IMR-90 (cell line): ENCODE measurements at regions not wholly inside any gene's neighbourhood (a gene's known extent, or its start where the extent isn't known, plus 50 kb on each side); places are given as distances from the start of the nearest gene placed in this dataset.
"Not testable (repeated sequence)": the region's sequence is repeated elsewhere in the genome, so short reads cannot be mapped to it uniquely, and the experiment has no call there.

Experiments used
- ATAC-seq: fragments of 200-7000 bp; cut with Tn5 transposase; 2 replicates; pipeline ENCODE4 v1.9.1; 2020; ENCODE audit warnings: low read depth, mild to moderate bottlenecking, moderate library complexity
- BruUV-seq: library from RNA; stranded (reverse); fragments of 400-500 nt; replicated peaks from 2 replicates; lab custom pipeline; 2021; lab: Mats Ljungman, UMichigan
- CTCF ChIA-PET: fragments of 300-600 bp; formaldehyde crosslinking; extraction: SDS; loops from one replicate; lab custom pipeline; 2021; ENCODE audit warnings: antibody characterized with exemption; lab: Yijun Ruan, JAX
- POLR2A ChIA-PET: fragments of 300-600 bp; sonication (Branson Sonifier 250); formaldehyde crosslinking; loops from one replicate; lab custom pipeline; 2022; ENCODE audit warnings: antibody characterized with exemption; ENCODE audit not compliant: unreplicated experiment; lab: Charles Lee
- DNase-seq: peaks from one replicate; pipeline ENCODE4 v3.0.0; 2013
- H2AFZ ChIP-seq: replicated peaks from 2 replicates; pipeline ENCODE3; 2013; ENCODE audit warnings: low read length, mild to moderate bottlenecking; ENCODE audit not compliant: poor library complexity
- H2AK5ac ChIP-seq: 2 replicates; pipeline ENCODE4 v1.6.1; 2013; ENCODE audit warnings: low read depth, low read length, inconsistent platforms
- H2AK9ac ChIP-seq: replicated peaks from 2 replicates; pipeline ENCODE3; 2013; ENCODE audit warnings: mild to moderate bottlenecking, low read depth, low read length, moderate library complexity; ENCODE audit not compliant: poor library complexity
- H2BK120ac ChIP-seq: 2 replicates; pipeline ENCODE4 v1.6.1; 2013; ENCODE audit warnings: low read depth, low read length, inconsistent platforms
- H2BK15ac ChIP-seq: 3 replicates; pipeline ENCODE4 v1.6.1; 2013; ENCODE audit warnings: low read depth, low read length, inconsistent platforms
- H2BK20ac ChIP-seq: 2 replicates; pipeline ENCODE4 v1.6.1; 2013; ENCODE audit warnings: low read depth, mild to moderate bottlenecking, inconsistent platforms, low read length, moderate library complexity
- H2BK5ac ChIP-seq: 2 replicates; pipeline ENCODE4 v1.6.1; 2013; ENCODE audit warnings: mild to moderate bottlenecking, low read depth, low read length, inconsistent platforms; ENCODE audit not compliant: poor library complexity, severe bottlenecking
- H3K14ac ChIP-seq: replicated peaks from 2 replicates; pipeline ENCODE4 v1.6.1; 2013; ENCODE audit warnings: low read depth, low read length, inconsistent platforms
- H3K18ac ChIP-seq: 2 replicates; pipeline ENCODE4 v1.6.1; 2013; ENCODE audit warnings: low read depth, low read length, control low read depth
- H3K23ac ChIP-seq: 2 replicates; pipeline ENCODE4 v1.6.1; 2013; ENCODE audit warnings: low read depth, low read length, inconsistent platforms
- H3K27ac ChIP-seq: 2 replicates; pipeline ENCODE4 v1.5.1; 2013; ENCODE audit warnings: mild to moderate bottlenecking, control low read depth, low read length; ENCODE audit not compliant: insufficient read depth
- H3K27me3 ChIP-seq: 2 replicates; pipeline ENCODE4 v1.6.1; 2013; ENCODE audit warnings: low read length; ENCODE audit not compliant: control insufficient read depth, insufficient read depth
- H3K36me3 ChIP-seq: 2 replicates; pipeline ENCODE4 v1.6.1; 2013; ENCODE audit warnings: low read length, mixed read lengths; ENCODE audit not compliant: control insufficient read depth, insufficient read depth
- H3K4ac ChIP-seq: 2 replicates; pipeline ENCODE4 v1.6.1; 2013; ENCODE audit warnings: low read depth, low read length, inconsistent platforms
- H3K4me1 ChIP-seq: 2 replicates; pipeline ENCODE4 v1.6.1; 2013; ENCODE audit warnings: low read length, mixed read lengths; ENCODE audit not compliant: control insufficient read depth, insufficient read depth
- H3K4me2 ChIP-seq: 2 replicates; pipeline ENCODE4 v1.6.1; 2013; ENCODE audit warnings: low read depth, mild to moderate bottlenecking, control low read depth, low read length, moderate library complexity
- H3K4me3 ChIP-seq: 2 replicates; pipeline ENCODE4 v1.5.1; 2013; ENCODE audit warnings: low read depth, mild to moderate bottlenecking, control low read depth, low read length, moderate library complexity; ENCODE audit not compliant: insufficient read depth
- H3K56ac ChIP-seq: 2 replicates; pipeline ENCODE4 v1.6.1; 2013; ENCODE audit warnings: low read length, inconsistent platforms; ENCODE audit not compliant: insufficient read depth; ENCODE audit errors: extremely low read depth
- H3K79me1 ChIP-seq, 2 experiments: 2 replicates each; pipeline ENCODE4 v1.6.1; 2013; ENCODE audit warnings: low read length in 2 of 2, inconsistent platforms in 1 of 2, low read depth in 1 of 2
- H3K9ac ChIP-seq: 2 replicates; pipeline ENCODE4 v1.6.1; 2013; ENCODE audit warnings: low read depth, low read length, control low read depth
- H3K9me1 ChIP-seq: 2 replicates; pipeline ENCODE4 v1.6.1; 2013; ENCODE audit warnings: low read length, inconsistent platforms; ENCODE audit not compliant: insufficient read depth
- H3K9me3 ChIP-seq: 2 replicates; pipeline ENCODE4 v1.6.1; 2013; ENCODE audit warnings: low read length; ENCODE audit not compliant: control insufficient read depth, insufficient read depth
- H4K20me1 ChIP-seq: 2 replicates; pipeline ENCODE4 v1.6.1; 2013; ENCODE audit warnings: low read length, inconsistent platforms; ENCODE audit not compliant: insufficient read depth
- H4K5ac ChIP-seq: 2 replicates; pipeline ENCODE4 v1.6.1; 2013; ENCODE audit warnings: mild to moderate bottlenecking, low read depth, low read length, control low read depth
- H4K8ac ChIP-seq, 2 experiments: 2 replicates each; pipeline ENCODE4 v1.6.1; 2013; ENCODE audit warnings: low read depth in 2 of 2, low read length in 2 of 2, control low read depth in 1 of 2, inconsistent platforms in 1 of 2
- H4K91ac ChIP-seq: 2 replicates; pipeline ENCODE4 v1.6.1; 2013; ENCODE audit warnings: low read depth, low read length, inconsistent platforms; ENCODE audit not compliant: insufficient read depth
- CEBPB ChIP-seq: IDR thresholded peaks from 2 replicates; pipeline ENCODE4 v1.6.1; 2012; ENCODE audit warnings: low read depth, low read length, improper control_type of control experiment
- MAZ ChIP-seq: IDR thresholded peaks from 2 replicates; pipeline ENCODE4 v1.6.1; 2012; ENCODE audit warnings: low read depth, mild to moderate bottlenecking, low read length, improper control_type of control experiment, moderate library complexity, borderline replicate concordance
- NFE2L2 ChIP-seq: fragments of 150-350 bp; IDR thresholded peaks from 2 replicates; pipeline ENCODE4 v1.6.1; 2016; ENCODE audit warnings: low read depth, mild to moderate bottlenecking, low read length
- POLR2A ChIP-seq: IDR thresholded peaks from 2 replicates; pipeline ENCODE4 v1.6.1; 2012; ENCODE audit warnings: mild to moderate bottlenecking, low read depth, low read length
- RAD21 ChIP-seq: IDR thresholded peaks from 2 replicates; pipeline ENCODE4 v1.6.1; 2012; ENCODE audit warnings: low read length, improper control_type of control experiment
- RCOR1 ChIP-seq: IDR thresholded peaks from 2 replicates; pipeline ENCODE4 v1.6.1; 2012; ENCODE audit warnings: mild to moderate bottlenecking, low read length, improper control_type of control experiment; ENCODE audit not compliant: insufficient replicate concordance
- RFX5 ChIP-seq: IDR thresholded peaks from 2 replicates; pipeline ENCODE4 v1.8.0; 2012; ENCODE audit warnings: low read depth, mild to moderate bottlenecking, low read length, moderate library complexity
- WGBS, 2 experiments: methylation state at CpG; one replicate each; pipeline versions ENCODE4 v1.1.5 to v1.1.7; 2013; ENCODE audit warnings: missing lambda C conversion rate in 2 of 2; ENCODE audit not compliant: insufficient read length in 1 of 2; ENCODE audit errors: extremely low coverage in 2 of 2; 5-methylcytosine and 5-hydroxymethylcytosine counted together
- dilution Hi-C: fragments of 300-500 bp; cut with HindIII; formaldehyde crosslinking; loops from one replicate; pipeline ENCODE4 v1.14.3; 2018; ENCODE audit warnings: low sequenced_read_pairs; ENCODE audit not compliant: unreplicated experiment
- in situ Hi-C: fragments of 300-500 bp; cut with MboI; formaldehyde crosslinking; loops from 3 replicates; pipeline ENCODE4 v1.14.3; 2019; ENCODE audit warnings: low sequenced_read_pairs, inconsistent platforms, mixed read lengths
- intact Hi-C: fragments of 100-400 bp; cut with micrococcal nuclease; formaldehyde crosslinking; loops from 2 replicates; pipeline ENCODE4 v1.10.0; 2022
- TF ChIP-seq, protein P1 (sequence below): fragments of 150-350 bp; IDR thresholded peaks from 2 replicates; pipeline ENCODE4 v1.6.1; 2016; ENCODE audit warnings: low read depth, mild to moderate bottlenecking, low read length, moderate library complexity, borderline replicate concordance
- TF ChIP-seq, protein P2 (sequence below): fragments of 150-350 bp; IDR thresholded peaks from 2 replicates; pipeline ENCODE4 v1.6.1; 2017; ENCODE audit warnings: mild to moderate bottlenecking, antibody characterized with exemption, low read length, low read depth

DNA sequence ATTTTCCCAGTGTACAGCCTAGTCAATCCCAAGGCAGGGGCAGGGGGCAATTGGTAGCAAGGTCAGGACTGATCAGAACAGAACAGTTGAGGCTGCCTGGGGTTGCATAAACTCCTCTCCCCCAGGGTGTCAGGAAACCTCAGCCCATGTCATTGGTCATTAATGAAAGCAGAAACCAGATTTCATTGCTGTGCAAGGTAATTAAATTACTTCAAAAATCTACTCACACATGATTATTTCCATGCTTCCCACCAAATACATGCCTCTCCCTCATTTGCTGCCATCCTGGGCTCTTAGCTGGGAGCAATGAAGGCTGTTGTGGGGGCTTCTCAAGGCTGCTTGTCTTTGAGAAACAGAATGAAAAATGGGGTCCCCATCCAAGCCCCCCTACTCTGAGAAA lies 124.2 kb downstream of the PHETA1 start:
- dilution Hi-C loops: no loop called here
- H4K20me1 ChIP-seq: no peaks in the 10 kb centered on the region; the same call in 1 of the 2 replicates

DNA sequence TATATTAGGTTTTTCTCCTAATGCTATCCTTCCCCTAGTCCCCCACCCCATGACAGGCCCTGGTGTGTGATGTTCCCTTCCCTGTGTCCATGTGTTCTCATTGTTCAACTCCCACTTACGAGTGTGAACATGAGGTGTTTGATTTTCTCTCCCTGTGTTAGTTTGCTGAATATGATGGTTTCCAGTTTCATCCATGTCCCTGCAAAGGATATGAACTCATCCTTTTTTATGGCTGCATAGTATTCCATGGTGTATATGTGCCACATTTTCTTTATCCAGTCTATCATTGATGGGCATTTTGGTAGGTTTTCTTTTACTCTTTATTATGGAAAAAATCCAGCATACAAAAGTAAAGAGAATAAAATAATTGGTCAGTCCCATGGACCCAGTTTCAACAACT lies 126.1 kb downstream of the PHETA1 start:
- H3K18ac ChIP-seq, H3K4ac ChIP-seq, H3K36me3 ChIP-seq, in situ Hi-C loops, DNase-seq, H3K4me1 ChIP-seq, H3K9me1 ChIP-seq, H2BK20ac ChIP-seq, H3K14ac ChIP-seq, H2AK5ac ChIP-seq, H3K23ac ChIP-seq, dilution Hi-C loops, H2BK5ac ChIP-seq, H4K5ac ChIP-seq, H3K27ac ChIP-seq, H3K9ac ChIP-seq, BruUV-seq, H3K4me2 ChIP-seq, H3K56ac ChIP-seq, H3K4me3 ChIP-seq, H2BK15ac ChIP-seq, CTCF ChIA-PET, H2AFZ ChIP-seq, H3K9me3 ChIP-seq, H2BK120ac ChIP-seq, H4K20me1 ChIP-seq, H4K8ac ChIP-seq, intact Hi-C loops, H3K27me3 ChIP-seq, H3K79me1 ChIP-seq, POLR2A ChIA-PET, ATAC-seq, H4K91ac ChIP-seq, H2AK9ac ChIP-seq: not testable (repeated sequence)
- WGBS, 2 experiments: no CpG with 5 or more reads among the region's 1 CpG

More for the DNA sequence above, 124.2 kb downstream of the PHETA1 start:
- TF ChIP-seq RCOR1 (no peak), NFE2L2 (no peak), CEBPB (no peak), MAZ (no peak), POLR2A (no peak), RFX5 (no peak), RAD21 (no peak)
- TF ChIP-seq, protein P1, sequence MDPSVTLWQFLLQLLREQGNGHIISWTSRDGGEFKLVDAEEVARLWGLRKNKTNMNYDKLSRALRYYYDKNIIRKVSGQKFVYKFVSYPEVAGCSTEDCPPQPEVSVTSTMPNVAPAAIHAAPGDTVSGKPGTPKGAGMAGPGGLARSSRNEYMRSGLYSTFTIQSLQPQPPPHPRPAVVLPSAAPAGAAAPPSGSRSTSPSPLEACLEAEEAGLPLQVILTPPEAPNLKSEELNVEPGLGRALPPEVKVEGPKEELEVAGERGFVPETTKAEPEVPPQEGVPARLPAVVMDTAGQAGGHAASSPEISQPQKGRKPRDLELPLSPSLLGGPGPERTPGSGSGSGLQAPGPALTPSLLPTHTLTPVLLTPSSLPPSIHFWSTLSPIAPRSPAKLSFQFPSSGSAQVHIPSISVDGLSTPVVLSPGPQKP: no peak
- TF ChIP-seq, protein P2, sequence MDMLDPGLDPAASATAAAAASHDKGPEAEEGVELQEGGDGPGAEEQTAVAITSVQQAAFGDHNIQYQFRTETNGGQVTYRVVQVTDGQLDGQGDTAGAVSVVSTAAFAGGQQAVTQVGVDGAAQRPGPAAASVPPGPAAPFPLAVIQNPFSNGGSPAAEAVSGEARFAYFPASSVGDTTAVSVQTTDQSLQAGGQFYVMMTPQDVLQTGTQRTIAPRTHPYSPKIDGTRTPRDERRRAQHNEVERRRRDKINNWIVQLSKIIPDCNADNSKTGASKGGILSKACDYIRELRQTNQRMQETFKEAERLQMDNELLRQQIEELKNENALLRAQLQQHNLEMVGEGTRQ: no peak
- H2BK20ac ChIP-seq: no peak overlapping the region
- intact Hi-C loops (no loop called here), in situ Hi-C loops (no loop called here)
- DNase-seq (no peak), ATAC-seq (no peak)
- no peak overlapping the region for H3K9ac ChIP-seq
- CTCF ChIA-PET: no interaction called here
- no peaks in the 10 kb centered on the region for H3K27me3 ChIP-seq
- H3K14ac ChIP-seq: no peak overlapping the region
- H2AK5ac ChIP-seq: no peak overlapping the region
- H3K9me1 ChIP-seq: no peaks in the 10 kb centered on the region
- H3K56ac ChIP-seq: no peak overlapping the region
- H3K36me3 ChIP-seq: no peaks in the 10 kb centered on the region
- POLR2A ChIA-PET: no interaction called here
- no peak overlapping the region for H4K5ac ChIP-seq
- no peaks in the 10 kb centered on the region for H3K4me1 ChIP-seq
- no peak overlapping the region for H3K4me3 ChIP-seq
- H3K4me2 ChIP-seq: no peak overlapping the region
- H3K27ac ChIP-seq: no peak overlapping the region
- no peaks in the 10 kb centered on the region for H3K79me1 ChIP-seq
- no peak overlapping the region for H2AK9ac ChIP-seq
- H3K18ac ChIP-seq: no peak overlapping the region
- no peak overlapping the region for H2AFZ ChIP-seq
- no peak overlapping the region for H4K91ac ChIP-seq
- H3K23ac ChIP-seq: no peak overlapping the region
- H2BK15ac ChIP-seq: no peak overlapping the region
- BruUV-seq: no TSS peak
- no peak overlapping the region for H2BK120ac ChIP-seq
- H4K8ac ChIP-seq: no peak overlapping the region
- no peak overlapping the region for H2BK5ac ChIP-seq
- no peak overlapping the region for H3K4ac ChIP-seq
- no peaks in the 10 kb centered on the region for H3K9me3 ChIP-seq
